HG03439 (cell line): ENCODE measurements at regions not wholly inside any gene's neighbourhood (a gene's known extent, or its start where the extent isn't known, plus 50 kb on each side); places are given as distances from the start of the nearest gene placed in this dataset.

Experiments
- ATAC-seq: cut with Tn5 transposase; IDR thresholded peaks from one replicate; pipeline ENCODE4 v1.9.1; 2021; ENCODE audit warnings: mild to moderate bottlenecking, moderate library complexity; ENCODE audit not compliant: unreplicated experiment

- ATAC-seq = no peak
These were observed 159.8 kb upstream of the MITF start for GRCh38 chr3:69579306-69580041.

GRCh38 chr3:69569520-69569919 is 169.7 kb upstream of the MITF start:
- no peak for ATAC-seq

GRCh38 chr3:69568951-69569350 is 170.3 kb upstream of the MITF start:
- no peak for ATAC-seq

- no peak for ATAC-seq
These were observed 170.8 kb upstream of the MITF start for GRCh38 chr3:69568458-69568857.

GRCh38 chr3:69567710-69568052 is 171.6 kb upstream of the MITF start:
- ATAC-seq = no peak

- no peak for ATAC-seq
These were observed 172.1 kb upstream of the MITF start for GRCh38 chr3:69567023-69567709.

- no peak for ATAC-seq
These were observed 173.0 kb upstream of the MITF start for GRCh38 chr3:69566275-69566674.

- no peak for ATAC-seq
These were observed 173.9 kb upstream of the MITF start for GRCh38 chr3:69565316-69565715.

- ATAC-seq = no peak
These were observed 175.3 kb upstream of the MITF start for GRCh38 chr3:69563981-69564380.

GRCh38 chr3:69563151-69563550 is 176.1 kb upstream of the MITF start:
- ATAC-seq = no peak

- no peak for ATAC-seq
These were observed 176.1 kb upstream of the FRMD4B start for GRCh38 chr3:69562020-69562419.

- ATAC-seq = no peak
These were observed 174.9 kb upstream of the FRMD4B start for GRCh38 chr3:69560818-69561217.

GRCh38 chr3:69560116-69560515 is 174.2 kb upstream of the FRMD4B start:
- no peak for ATAC-seq

GRCh38 chr3:69558912-69559311 is 173.0 kb upstream of the FRMD4B start:
- ATAC-seq = no peak

- ATAC-seq = no peak
These were observed 168.7 kb upstream of the FRMD4B start for GRCh38 chr3:69554576-69554975.

GRCh38 chr3:69553888-69554287 is 168.0 kb upstream of the FRMD4B start:
- no peak for ATAC-seq

GRCh38 chr3:69547461-69547880 is 161.6 kb upstream of the FRMD4B start:
- no peak for ATAC-seq

- ATAC-seq = no peak
These were observed 157.0 kb upstream of the FRMD4B start for GRCh38 chr3:69542805-69543429.

GRCh38 chr3:69542089-69542804 is 156.4 kb upstream of the FRMD4B start:
- ATAC-seq = no peak

- ATAC-seq = no peak
These were observed 155.8 kb upstream of the FRMD4B start for GRCh38 chr3:69541711-69542088.

GRCh38 chr3:69540706-69541581 is 155.1 kb upstream of the FRMD4B start:
- no peak for ATAC-seq
